Caco-2 (cell line): ENCODE measurements at regions not wholly inside any gene's neighbourhood (a gene's known extent, or its start where the extent isn't known, plus 50 kb on each side); places are given as distances from the start of the nearest gene placed in this dataset.

ENCODE experiments used
- BruUV-seq: library from RNA; stranded (reverse); fragments of 400-500 nt; replicated peaks from 2 replicates; lab custom pipeline; 2021; lab: Mats Ljungman, UMichigan
- CTCF ChIA-PET: fragments of 300-600 bp; sonication (Branson Sonifier 250); formaldehyde crosslinking; loops from one replicate; lab custom pipeline; 2022; ENCODE audit warnings: antibody characterized with exemption; lab: Charles Lee
- POLR2A ChIA-PET: fragments of 300-600 bp; sonication (Branson Sonifier 250); formaldehyde crosslinking; loops from one replicate; lab custom pipeline; 2022; ENCODE audit warnings: antibody characterized with exemption; lab: Charles Lee
- DNase-seq, 2 experiments: peaks; one replicate each; pipeline versions ENCODE4 v3.0.0 to v3.0.0-alpha.2; 2020 to 2022
- H3K27me3 ChIP-seq: replicated peaks from 2 replicates; pipeline ENCODE4 v1.6.0; 2011; ENCODE audit warnings: low read length; ENCODE audit not compliant: control insufficient read depth, insufficient read depth
- H3K36me3 ChIP-seq: 2 replicates; pipeline ENCODE4 v1.5.1; 2011; ENCODE audit warnings: low read length; ENCODE audit not compliant: control insufficient read depth, insufficient read depth
- H3K4me1 ChIP-seq: fragments of 250-450 bp; sonication (Bioruptor Pico); 2 replicates; pipeline ENCODE4 v1.5.1; 2020; ENCODE audit warnings: mild to moderate bottlenecking
- H3K4me3 ChIP-seq: 2 replicates; pipeline ENCODE4 v1.5.1; 2011; ENCODE audit warnings: low read depth, mild to moderate bottlenecking, control low read depth, low read length
- H3K9me3 ChIP-seq: fragments of 250-450 bp; sonication (Bioruptor Pico); 2 replicates; pipeline ENCODE4 v1.5.1; 2020; ENCODE audit warnings: mild to moderate bottlenecking, moderate library complexity
- H3K27ac Mint-ChIP-seq: one replicate; pipeline ENCODE4 v1.8.0; 2022; ENCODE audit warnings: mixed read lengths; ENCODE audit not compliant: unreplicated experiment
- H3K27me3 Mint-ChIP-seq: one replicate; pipeline ENCODE4 v1.8.0; 2022; ENCODE audit warnings: mixed read lengths; ENCODE audit not compliant: insufficient read depth, unreplicated experiment
- H3K36me3 Mint-ChIP-seq: one replicate; pipeline ENCODE4 v1.8.0; 2022; ENCODE audit warnings: mild to moderate bottlenecking, mixed read lengths; ENCODE audit not compliant: insufficient read depth, unreplicated experiment
- H3K4me1 Mint-ChIP-seq: one replicate; pipeline ENCODE4 v1.8.0; 2022; ENCODE audit warnings: low read depth, mixed read lengths; ENCODE audit not compliant: unreplicated experiment
- H3K4me3 Mint-ChIP-seq: one replicate; pipeline ENCODE4 v1.8.0; 2022; ENCODE audit warnings: mild to moderate bottlenecking, moderate library complexity, mixed read lengths; ENCODE audit not compliant: unreplicated experiment
- H3K9me3 Mint-ChIP-seq: one replicate; pipeline ENCODE4 v1.8.0; 2022; ENCODE audit warnings: mixed read lengths; ENCODE audit not compliant: unreplicated experiment
- intact Hi-C: fragments of 100-400 bp; cut with micrococcal nuclease; formaldehyde crosslinking; loops from one replicate; pipeline ENCODE4 v1.10.0; 2022; ENCODE audit not compliant: unreplicated experiment
- TF ChIP-seq, protein P1 (sequence below), 2 experiments: fragments of 200-600 bp in 1 of 2; IDR thresholded peaks; 1 replicate in 1 of 2; 2 replicates in 1 of 2; pipeline versions ENCODE4 v1.5.1 to v1.8.0; 2011 to 2022; ENCODE audit warnings: antibody characterized with exemption in 1 of 2, control low read depth in 1 of 2, inconsistent platforms in 1 of 2, low read depth in 1 of 2, low read length in 1 of 2, mild to moderate bottlenecking in 1 of 2, moderate library complexity in 1 of 2; ENCODE audit not compliant: insufficient read depth in 1 of 2, severe bottlenecking in 1 of 2, unreplicated experiment in 1 of 2

DNA sequence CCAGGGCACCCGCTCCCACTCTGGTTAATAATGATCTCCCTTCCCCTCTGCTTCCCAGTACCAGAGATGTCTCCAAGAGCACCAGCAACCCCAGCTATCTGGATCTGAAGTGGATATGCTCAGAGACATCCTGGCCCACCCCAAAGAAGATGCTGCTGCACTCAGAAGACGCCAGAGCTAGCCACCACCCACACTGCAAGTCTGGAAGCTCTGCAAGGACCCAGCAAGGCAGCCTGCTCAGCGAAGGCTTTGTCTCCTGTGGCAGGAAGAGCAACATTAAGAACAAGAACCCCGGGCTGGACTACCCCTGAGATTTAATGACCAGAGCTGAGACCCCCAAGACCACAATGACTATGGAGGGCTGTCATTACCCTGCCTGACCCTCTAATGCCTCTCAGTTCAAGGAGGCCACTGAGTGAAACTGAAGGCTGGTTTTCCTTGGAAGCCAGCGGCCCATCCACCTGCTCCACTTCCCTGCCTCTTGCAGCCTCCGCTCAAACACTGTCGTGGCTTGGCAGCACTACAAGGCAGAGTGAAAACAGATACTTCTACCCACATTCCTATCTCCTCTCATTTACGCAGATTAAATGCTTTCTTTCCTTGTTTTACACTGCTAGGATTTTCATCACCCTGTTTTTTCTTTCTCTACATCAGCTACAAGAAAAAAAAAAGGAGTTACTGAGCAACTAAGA is 202.2 kb downstream of the SNX10 start:
- Mint-ChIP-seq H3K4me3 (no peak overlapping the region), H3K27ac (no peak overlapping the region), H3K9me3 (no peaks in the 10 kb centered on the region), H3K4me1 (no peaks in the 10 kb centered on the region), H3K36me3 (no peaks in the 10 kb centered on the region), H3K27me3 (peaks cover 13% of the 10 kb centered on the region)
- ChIA-PET POLR2A (no interaction called here), CTCF (no interaction called here)
- TF ChIP-seq, protein P1, sequence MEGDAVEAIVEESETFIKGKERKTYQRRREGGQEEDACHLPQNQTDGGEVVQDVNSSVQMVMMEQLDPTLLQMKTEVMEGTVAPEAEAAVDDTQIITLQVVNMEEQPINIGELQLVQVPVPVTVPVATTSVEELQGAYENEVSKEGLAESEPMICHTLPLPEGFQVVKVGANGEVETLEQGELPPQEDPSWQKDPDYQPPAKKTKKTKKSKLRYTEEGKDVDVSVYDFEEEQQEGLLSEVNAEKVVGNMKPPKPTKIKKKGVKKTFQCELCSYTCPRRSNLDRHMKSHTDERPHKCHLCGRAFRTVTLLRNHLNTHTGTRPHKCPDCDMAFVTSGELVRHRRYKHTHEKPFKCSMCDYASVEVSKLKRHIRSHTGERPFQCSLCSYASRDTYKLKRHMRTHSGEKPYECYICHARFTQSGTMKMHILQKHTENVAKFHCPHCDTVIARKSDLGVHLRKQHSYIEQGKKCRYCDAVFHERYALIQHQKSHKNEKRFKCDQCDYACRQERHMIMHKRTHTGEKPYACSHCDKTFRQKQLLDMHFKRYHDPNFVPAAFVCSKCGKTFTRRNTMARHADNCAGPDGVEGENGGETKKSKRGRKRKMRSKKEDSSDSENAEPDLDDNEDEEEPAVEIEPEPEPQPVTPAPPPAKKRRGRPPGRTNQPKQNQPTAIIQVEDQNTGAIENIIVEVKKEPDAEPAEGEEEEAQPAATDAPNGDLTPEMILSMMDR (IDR thresholded peaks at IDR 0.05; ENCODE audit: insufficient read depth in 1 of 2, low read depth in 1 of 2, low read length in 1 of 2, severe bottlenecking in 1 of 2, unreplicated experiment in 1 of 2): no peak
- intact Hi-C loops: no loop called here
- Histone ChIP-seq H3K9me3 (no peaks in the 10 kb centered on the region), H3K27me3 (no peaks in the 10 kb centered on the region), H3K4me1 (no peaks in the 10 kb centered on the region), H3K4me3 (no peak overlapping the region), H3K36me3 (no peaks in the 10 kb centered on the region)
- DNase-seq: no peak
- no TSS peak for BruUV-seq

DNA sequence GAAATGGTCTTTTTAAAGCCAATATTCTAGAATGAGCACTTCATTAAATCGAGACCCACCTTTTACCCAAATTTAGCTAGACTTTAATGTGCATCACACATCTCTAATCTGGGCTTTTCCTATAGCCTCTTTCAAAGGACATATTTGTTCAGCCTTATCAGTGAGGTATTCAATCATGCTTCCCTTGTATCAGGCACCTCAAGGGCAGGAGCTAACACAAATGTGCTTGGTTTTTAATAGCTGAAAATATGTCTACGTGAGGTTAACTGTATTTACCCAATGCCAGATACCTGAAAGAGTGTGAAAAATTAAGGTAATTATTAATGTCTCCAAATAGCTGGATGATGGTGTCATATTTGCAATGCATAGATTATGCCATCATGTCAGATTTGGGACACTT is 203.9 kb downstream of the SNX10 start:
- Histone ChIP-seq H3K36me3 (no peaks in the 10 kb centered on the region), H3K9me3 (no peaks in the 10 kb centered on the region), H3K27me3 (no peaks in the 10 kb centered on the region; the same call in 1 of the 2 replicates), H3K4me1 (no peaks in the 10 kb centered on the region), H3K4me3 (no peak overlapping the region)
- H3K4me3 Mint-ChIP-seq: no peak overlapping the region
- no peak for DNase-seq
- no peak overlapping the region for H3K27ac Mint-ChIP-seq
- TF ChIP-seq, protein P1 (IDR thresholded peaks at IDR 0.05; ENCODE audit: insufficient read depth in 1 of 2, low read depth in 1 of 2, low read length in 1 of 2, severe bottlenecking in 1 of 2, unreplicated experiment in 1 of 2): no peak
- intact Hi-C loops: no loop called here
- H3K4me1 Mint-ChIP-seq: no peaks in the 10 kb centered on the region
- CTCF ChIA-PET: interaction anchor here (1.2 kb wide), 1 partner anchor 126 kb away, joined by 3 read pairs; no protein-coding TSS in a partner anchor
- no peaks in the 10 kb centered on the region for H3K36me3 Mint-ChIP-seq
- no TSS peak for BruUV-seq
- H3K27me3 Mint-ChIP-seq: peaks cover 10% of the 10 kb centered on the region
- POLR2A ChIA-PET: no interaction called here
- no peaks in the 10 kb centered on the region for H3K9me3 Mint-ChIP-seq

DNA sequence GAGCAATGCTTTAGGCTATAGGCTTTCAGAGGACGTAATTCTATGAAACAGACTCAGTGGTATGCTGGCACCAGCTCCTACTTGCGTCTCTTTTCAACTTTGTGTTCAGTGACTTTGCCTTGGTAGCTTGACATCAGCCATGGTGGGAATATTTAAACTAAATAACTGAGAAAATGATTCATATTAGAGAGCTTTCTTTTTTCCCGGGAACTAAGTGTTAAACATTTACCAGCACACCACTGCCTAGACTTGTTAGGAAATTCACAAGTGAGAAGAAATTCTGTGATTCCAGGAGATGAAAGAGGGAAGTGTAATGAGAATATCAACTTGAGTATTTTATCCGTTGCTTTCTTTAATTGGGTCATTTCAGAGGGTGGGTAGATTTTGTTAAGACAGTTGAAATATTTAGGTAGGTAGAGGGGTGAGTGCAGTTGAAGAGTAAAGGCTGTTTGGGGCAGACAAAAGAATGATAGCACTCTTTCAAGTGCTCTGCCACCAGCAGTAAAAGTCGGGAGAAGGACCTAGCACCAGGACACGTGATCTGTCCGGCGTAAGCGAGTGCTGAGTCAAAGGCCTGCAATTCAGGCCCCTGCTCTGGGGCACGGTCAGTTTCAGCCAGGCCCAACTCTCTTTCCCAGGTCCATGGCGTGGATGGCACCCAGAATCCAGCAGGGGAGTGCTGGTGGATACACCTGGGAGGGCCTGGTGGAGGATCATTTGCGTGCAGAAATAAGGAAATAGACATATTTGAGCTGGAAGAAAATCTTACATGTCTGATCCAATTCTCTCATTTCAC is 206.3 kb downstream of the SNX10 start:
- no peak for DNase-seq
- Histone ChIP-seq H3K9me3 (no peaks in the 10 kb centered on the region), H3K36me3 (no peaks in the 10 kb centered on the region), H3K27me3 (no peaks in the 10 kb centered on the region; the same call in 1 of the 2 replicates), H3K4me3 (no peak overlapping the region), H3K4me1 (no peaks in the 10 kb centered on the region)
- Mint-ChIP-seq H3K4me3 (no peak overlapping the region), H3K4me1 (no peaks in the 10 kb centered on the region), H3K36me3 (no peaks in the 10 kb centered on the region), H3K27ac (no peak overlapping the region), H3K9me3 (no peaks in the 10 kb centered on the region), H3K27me3 (peaks cover 13% of the 10 kb centered on the region)
- intact Hi-C loops: no loop called here
- POLR2A ChIA-PET: no interaction called here
- no TSS peak for BruUV-seq
- TF ChIP-seq, protein P1 (IDR thresholded peaks at IDR 0.05; ENCODE audit: insufficient read depth in 1 of 2, low read depth in 1 of 2, low read length in 1 of 2, severe bottlenecking in 1 of 2, unreplicated experiment in 1 of 2): no peak
- CTCF ChIA-PET: interaction anchor here (0.6 to 2.1 kb wide), 2 partner anchors 18 to 128 kb away, joined by 3 to 8 read pairs; no protein-coding TSS in a partner anchor
